Thyroid gland (tissue), 4 donors: ENCODE measurements at regions not wholly inside any gene's neighbourhood (a gene's known extent, or its start where the extent isn't known, plus 50 kb on each side); places are given as distances from the start of the nearest gene placed in this dataset.
"Not testable (repeated sequence)": the region's sequence is repeated elsewhere in the genome, so short reads cannot be mapped to it uniquely, and the experiment has no call there.

Source experiments
- DNase-seq, 2 donors: peaks; one replicate each; pipeline ENCODE4 v3.0.0-alpha.2; 2019
- H3K27ac ChIP-seq, 3 donors: fragments of 200-600 bp; sonication (generic); 1 replicate in 2 of 3; 2 replicates in 1 of 3; pipeline ENCODE4 v1.5.1; 2016 to 2019; ENCODE audit warnings: mild to moderate bottlenecking in 1 of 3, moderate library complexity in 1 of 3
- H3K27me3 ChIP-seq: fragments of 200-600 bp; sonication (generic); one replicate; pipeline ENCODE4 v1.5.1; 2019
- H3K36me3 ChIP-seq, 2 donors: fragments of 200-600 bp; sonication (generic); one replicate each; pipeline ENCODE4 v1.5.1; 2016 to 2019
- H3K4me1 ChIP-seq, 2 donors: fragments of 200-600 bp; sonication (generic); one replicate each; pipeline ENCODE4 v1.5.1; 2017 to 2019
- H3K4me3 ChIP-seq, 3 donors: fragments of 200-600 bp; sonication (generic); replicated peaks in 1 of 3; 1 replicate in 2 of 3; 2 replicates in 1 of 3; pipeline ENCODE4 v1.5.1; 2016; ENCODE audit warnings: mild to moderate bottlenecking in 1 of 3
- H3K9me3 ChIP-seq: fragments of 200-600 bp; sonication (generic); one replicate; pipeline ENCODE4 v1.5.1; 2017
- CTCF ChIP-seq, 6 experiments: fragments of 200-600 bp in 3 of 6; fragments of 450-650 bp in 3 of 6; sonication (generic) in 3 of 6; IDR thresholded peaks; one replicate each; pipeline ENCODE4 v1.5.1; 2016 to 2019; ENCODE audit warnings: antibody characterized with exemption in 6 of 6, mild to moderate bottlenecking in 2 of 6, inconsistent platforms in 1 of 6, moderate library complexity in 1 of 6
- POLR2A ChIP-seq, 2 donors: fragments of 450-650 bp; IDR thresholded peaks; one replicate each; pipeline ENCODE4 v1.6.1; 2017; ENCODE audit warnings: antibody characterized with exemption in 2 of 2, mild to moderate bottlenecking in 2 of 2, moderate library complexity in 1 of 2
- WGBS, 2 donors: methylation state at CpG; one replicate each; pipeline ENCODE4 v1.1.5; 2017; 5-methylcytosine and 5-hydroxymethylcytosine counted together
- intact Hi-C: fragments of 100-400 bp; cut with DNase I; formaldehyde crosslinking; loops from one replicate; pipeline ENCODE4 v1.15.1; 2023

GRCh38 chr3:32632533-32633265 lies 52.3 kb upstream of the CNOT10 start:
- TF ChIP-seq POLR2A (IDR thresholded peaks at IDR 0.05) (no peak), CTCF (IDR thresholded peaks at IDR 0.05) (no peak)
- intact Hi-C loops, result no loop called here
- Histone ChIP-seq H3K4me3 (no peak overlapping the region), H3K9me3 (no peaks in the 10 kb centered on the region), H3K27me3 (no peaks in the 10 kb centered on the region), H3K27ac (no peak overlapping the region), H3K4me1 (no peaks in the 10 kb centered on the region), H3K36me3 (no peaks in the 10 kb centered on the region)
- WGBS, 2 donors, result 86 to 92% methylated on average over 6 of the region's 6 CpGs
- DNase-seq, result no peak

GRCh38 chr3:32630266-32630665 lies 54.7 kb upstream of the CNOT10 start:
- Histone ChIP-seq H3K9me3 (no peaks in the 10 kb centered on the region), H3K27ac (no peak overlapping the region), H3K36me3 (no peaks in the 10 kb centered on the region), H3K4me3 (no peak overlapping the region), H3K27me3 (no peaks in the 10 kb centered on the region), H3K4me1 (no peaks in the 10 kb centered on the region)
- TF ChIP-seq CTCF (IDR thresholded peaks at IDR 0.05) (no peak), POLR2A (IDR thresholded peaks at IDR 0.05) (no peak)
- DNase-seq, result no peak
- intact Hi-C loops, result no loop called here
- WGBS, 2 donors, result 97% methylated on average over 1 of the region's 1 CpG

- Histone ChIP-seq H3K36me3 (no peaks in the 10 kb centered on the region), H3K27ac (no peak overlapping the region), H3K4me1 (no peaks in the 10 kb centered on the region), H3K27me3 (no peaks in the 10 kb centered on the region), H3K9me3 (no peaks in the 10 kb centered on the region), H3K4me3 (no peak overlapping the region)
- no peak for TF ChIP-seq CTCF (IDR thresholded peaks at IDR 0.05)
- TF ChIP-seq POLR2A (IDR thresholded peaks at IDR 0.05), result no peak
- 78 to 96% methylated on average over 21 to 22 of the region's 22 CpGs for WGBS, 2 donors
- intact Hi-C loops, result no loop called here
- no peak for DNase-seq
Measured at GRCh38 chr3:32626631-32627030, 56.0 kb upstream of the DYNC1LI1 start.

GRCh38 chr3:32625543-32626176 lies 55.0 kb upstream of the DYNC1LI1 start:
- intact Hi-C loops, H3K27me3 ChIP-seq, H3K27ac ChIP-seq, H3K36me3 ChIP-seq, H3K4me3 ChIP-seq, H3K4me1 ChIP-seq, H3K9me3 ChIP-seq: not testable (repeated sequence)
- 91 to 96% methylated on average over 4 to 22 of the region's 38 CpGs for WGBS, 2 donors
- DNase-seq, result peak in 1 of 2 donors; percentile 23

- 83 to 89% methylated on average over 4 of the region's 4 CpGs for WGBS, 2 donors
- intact Hi-C loops, result no loop called here
- TF ChIP-seq CTCF (IDR thresholded peaks at IDR 0.05) (no peak), POLR2A (IDR thresholded peaks at IDR 0.05) (no peak)
Measured at GRCh38 chr3:32623532-32623931, 52.9 kb upstream of the DYNC1LI1 start.

More at GRCh38 chr3:32623532-32623931, 52.9 kb upstream of the DYNC1LI1 start:
- Histone ChIP-seq H3K27me3 (no peaks in the 10 kb centered on the region), H3K27ac (no peak overlapping the region), H3K9me3 (no peaks in the 10 kb centered on the region), H3K36me3 (no peaks in the 10 kb centered on the region), H3K4me3 (no peak overlapping the region), H3K4me1 (peaks cover 0 to 3% of the 10 kb centered on the region in 2 donors)
- no peak for DNase-seq
